ENCODE measurements at regions not wholly inside any gene's neighbourhood (a gene's known extent, or its start where the extent isn't known, plus 50 kb on each side); places are given as distances from the start of the nearest gene placed in this dataset.

DNA sequence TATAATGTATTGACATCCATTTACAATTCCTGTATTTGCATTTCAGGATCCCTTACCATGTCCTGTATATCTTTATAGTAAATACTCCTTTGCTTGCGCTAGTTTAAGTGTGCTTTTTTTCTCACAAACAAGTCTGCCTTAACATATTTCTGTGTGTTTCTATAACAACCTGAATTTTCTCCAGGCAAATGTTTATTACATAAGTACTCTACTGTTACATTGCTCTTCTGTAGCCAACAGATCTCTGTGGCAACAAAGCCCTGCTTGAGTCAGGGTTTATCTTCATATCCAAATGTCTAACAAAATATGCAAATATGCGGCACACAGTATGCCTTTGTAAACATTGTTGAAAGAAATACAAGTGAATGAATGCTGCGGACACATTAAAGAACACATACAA, 625.5 kb downstream of the TLL1 start:
- no peak for DNase-seq

DNA sequence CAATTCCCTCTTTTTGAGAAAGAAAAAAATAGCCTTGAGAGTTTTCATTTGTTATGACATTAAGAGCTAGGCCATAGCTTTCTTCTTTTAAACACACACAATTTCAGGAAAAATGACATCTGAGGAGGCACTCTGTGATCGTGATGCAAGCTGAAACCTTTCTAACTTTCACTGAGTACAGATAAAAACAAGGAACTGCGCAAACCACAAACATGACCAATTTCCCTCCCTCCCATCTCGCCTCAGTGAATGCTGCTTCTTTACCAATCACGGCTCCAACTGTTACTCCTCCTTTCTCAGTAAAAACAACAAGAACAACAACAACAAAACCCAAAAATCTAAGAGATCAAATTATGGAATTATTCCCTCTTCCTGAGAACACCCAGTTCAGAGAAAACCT, 626.8 kb downstream of the TLL1 start:
- DNase-seq = no peak

- DNase-seq = no peak
These were observed 628.9 kb downstream of the TLL1 start for GRCh38 chr4:166501941-166502382.

DNA sequence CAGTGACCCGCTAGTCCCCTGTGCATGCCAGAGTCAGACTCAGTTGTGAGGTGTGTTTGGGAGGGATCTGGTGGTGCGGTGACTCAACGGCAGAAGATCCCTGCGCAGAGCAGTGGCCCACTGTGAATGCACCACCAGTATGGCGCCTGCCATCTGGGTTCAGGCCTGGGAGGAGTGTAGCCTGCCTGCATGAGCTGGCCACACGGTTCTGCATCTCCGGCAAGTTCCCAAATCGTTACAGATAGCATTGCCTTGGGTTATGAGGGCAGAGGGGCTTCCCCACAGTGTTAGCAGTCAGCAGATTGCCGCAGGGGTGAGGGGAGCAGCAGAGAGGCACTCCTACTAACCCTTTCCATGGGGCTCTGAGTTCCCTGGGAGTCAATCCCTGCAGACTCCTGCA, 629.6 kb downstream of the TLL1 start:
- no peak for DNase-seq

DNA sequence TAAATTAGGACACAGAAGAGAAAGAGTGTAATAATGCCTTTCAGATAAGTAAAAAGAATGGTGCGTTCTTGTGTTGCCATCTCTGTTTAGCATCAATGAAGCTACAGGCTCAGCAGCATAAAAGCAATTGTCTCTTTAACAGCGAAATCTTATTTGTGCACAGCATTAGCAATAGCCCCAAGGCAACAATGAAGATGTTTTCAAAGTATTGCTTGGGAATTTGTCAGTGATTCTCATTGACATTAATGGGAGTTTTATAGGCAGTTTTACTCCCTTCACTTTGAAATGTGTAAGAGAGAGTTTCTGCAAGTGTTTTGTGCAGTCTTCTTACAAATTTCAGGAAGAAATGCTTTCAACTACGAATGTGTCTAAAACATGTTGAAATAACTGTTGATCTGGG, 633.0 kb downstream of the TLL1 start:
- DNase-seq = no peak

- no peak for DNase-seq
These were observed 639.2 kb downstream of the TLL1 start for GRCh38 chr4:166512267-166512666.

GRCh38 chr4:166518315-166518714, 645.3 kb downstream of the TLL1 start:
- DNase-seq = no peak

- no peak for DNase-seq
These were observed 645.7 kb downstream of the TLL1 start for GRCh38 chr4:166518776-166519175.

- DNase-seq = no peak
These were observed 646.7 kb downstream of the TLL1 start for GRCh38 chr4:166519774-166520173.

DNA sequence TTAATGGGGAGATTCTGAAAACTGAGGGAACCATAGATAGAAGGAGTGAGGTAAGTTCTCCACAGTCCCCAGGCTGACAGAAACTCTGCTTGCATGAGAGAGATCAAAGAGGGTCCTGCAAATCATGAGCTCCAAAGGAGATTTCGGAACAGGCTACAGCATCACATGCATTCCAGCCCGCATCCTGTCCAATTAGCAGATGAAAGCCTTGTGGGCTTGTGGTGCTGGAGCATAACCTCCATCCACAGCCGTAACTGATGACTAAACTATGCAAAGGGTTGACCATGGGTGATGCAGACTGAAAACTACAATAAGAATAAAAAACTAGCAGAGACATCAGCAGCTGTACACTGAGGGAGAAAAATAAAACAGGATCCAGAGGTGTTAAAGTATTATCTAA, 654.5 kb downstream of the TLL1 start:
- DNase-seq = no peak

DNA sequence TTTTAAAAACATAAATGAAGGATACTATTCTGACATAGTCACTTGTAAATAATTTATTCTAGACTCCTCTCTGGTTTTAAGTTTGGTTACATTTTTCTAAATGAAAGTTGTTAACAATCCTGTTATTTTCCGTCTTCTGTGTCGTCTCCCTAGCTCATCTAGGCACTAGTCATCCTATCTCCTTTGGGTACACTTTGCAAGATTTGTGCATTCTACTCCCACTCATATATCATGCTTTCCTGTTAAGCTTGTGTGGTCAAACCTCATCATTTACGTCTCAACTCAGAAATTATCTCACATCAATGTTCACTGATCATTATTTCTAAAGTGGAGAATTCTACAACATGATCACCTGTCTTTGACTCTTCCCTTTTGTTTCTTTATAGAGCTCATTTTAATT, 658.7 kb downstream of the TLL1 start:
- no peak for DNase-seq

DNA sequence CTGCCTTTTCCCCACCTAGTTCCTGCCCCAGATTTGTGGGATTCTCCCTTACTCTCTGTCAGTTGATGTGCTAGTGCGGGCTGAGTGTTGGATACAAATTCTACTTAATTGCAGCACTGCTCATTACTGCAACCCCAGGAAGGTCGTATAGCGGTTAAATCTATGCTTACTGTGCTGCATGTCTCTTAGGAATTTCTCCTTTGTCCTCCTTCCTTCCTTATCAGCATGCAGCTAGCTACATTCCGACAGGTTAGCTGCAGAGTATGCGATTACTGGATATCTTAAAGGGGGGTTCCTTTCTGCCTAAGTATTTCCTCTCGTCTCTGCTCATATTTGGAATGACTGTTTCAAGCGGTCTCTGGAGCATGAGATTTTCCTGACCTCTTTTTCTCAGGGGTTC, 662.8 kb downstream of the TLL1 start:
- DNase-seq = no peak

- DNase-seq = no peak
These were observed 665.5 kb downstream of the TLL1 start for GRCh38 chr4:166538491-166539005.

DNA sequence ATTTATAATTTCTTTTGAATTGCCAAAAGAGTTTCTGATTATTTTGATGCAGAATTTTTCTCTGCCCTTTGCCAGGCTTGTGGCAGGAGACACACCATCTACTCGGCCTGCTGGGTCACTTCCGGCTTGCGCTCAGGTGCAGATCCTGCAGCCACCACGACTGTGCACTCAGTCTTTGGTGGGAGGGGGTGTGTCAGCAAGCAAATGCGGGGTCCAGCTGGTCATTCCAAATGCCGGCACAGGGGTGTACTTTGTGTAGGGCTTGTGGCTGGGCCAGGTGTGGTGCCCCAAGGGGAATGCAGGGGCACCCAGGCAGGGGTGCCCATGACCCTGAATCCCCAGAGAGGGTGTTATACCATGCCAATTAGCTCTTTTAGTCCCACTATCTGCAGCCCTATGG, 673.0 kb downstream of the TLL1 start:
- no peak for DNase-seq

DNA sequence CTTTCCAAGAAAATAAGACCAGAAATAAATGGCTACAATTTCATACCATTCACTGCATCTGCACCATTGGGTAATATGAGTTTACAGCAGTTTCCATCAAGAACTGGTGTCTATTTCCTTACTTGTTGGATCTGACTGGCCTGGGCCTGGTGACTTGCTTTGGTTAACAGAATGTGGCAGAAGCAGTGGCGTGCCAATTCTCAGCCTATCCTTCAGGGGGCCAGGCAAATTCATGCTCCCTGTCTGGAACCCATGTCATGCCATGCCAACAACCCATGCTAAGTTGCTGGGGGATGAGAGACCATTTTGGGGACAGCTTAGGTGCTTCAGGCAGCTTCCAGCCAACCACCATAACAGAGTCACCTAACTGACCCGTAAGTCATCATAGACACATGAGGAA, 656.7 kb downstream of the SPOCK3 start:
- no peak for DNase-seq

GRCh38 chr4:166585491-166585890, 648.8 kb downstream of the SPOCK3 start:
- DNase-seq = no peak

GRCh38 chr4:166594326-166594946, 639.9 kb downstream of the SPOCK3 start:
- DNase-seq = peak in 1 of 5 experiments; percentile 6

DNA sequence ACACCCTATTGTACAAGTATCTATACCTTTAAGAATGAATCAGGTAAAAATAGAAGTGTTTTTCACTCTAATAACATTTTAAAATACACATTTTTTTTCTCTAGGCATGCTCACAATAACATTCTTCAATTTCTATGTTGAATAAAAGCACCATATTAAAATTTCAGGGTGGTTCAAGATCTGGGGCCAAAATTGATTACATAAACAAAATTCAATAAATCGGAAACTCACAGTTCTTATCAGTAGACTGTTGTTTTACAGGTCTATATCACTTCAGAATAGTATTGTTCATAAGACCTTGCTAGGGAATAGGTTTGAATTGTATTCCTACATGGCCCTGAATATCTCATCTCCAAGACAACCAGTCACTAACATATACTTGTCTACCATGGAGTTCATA, 634.0 kb downstream of the SPOCK3 start:
- no peak for DNase-seq

DNA sequence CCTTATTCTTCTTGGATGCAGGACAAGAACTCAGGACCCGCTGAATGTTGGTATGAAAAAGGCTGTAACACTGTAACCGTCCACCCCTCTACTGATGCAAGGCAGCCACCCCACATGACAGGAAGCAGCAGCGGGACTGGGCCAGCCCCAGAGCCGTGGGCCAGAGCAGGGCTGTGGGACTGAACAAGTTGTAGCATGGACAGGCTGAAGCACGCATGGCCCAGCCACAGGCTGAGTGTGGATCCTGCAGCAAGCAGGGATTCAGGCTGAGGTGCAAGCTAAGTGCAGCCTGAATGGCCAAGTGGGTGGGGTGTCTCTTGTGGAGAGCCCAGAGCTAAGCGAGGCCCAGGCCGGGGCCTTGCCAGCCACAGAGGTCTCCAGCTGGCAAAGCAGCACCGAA, 632.2 kb downstream of the SPOCK3 start:
- no peak for DNase-seq

GRCh38 chr4:166622425-166622977, 611.8 kb downstream of the SPOCK3 start:
- DNase-seq = no peak

- DNase-seq = no peak
These were observed 609.2 kb downstream of the SPOCK3 start for GRCh38 chr4:166625018-166625637.

DNA sequence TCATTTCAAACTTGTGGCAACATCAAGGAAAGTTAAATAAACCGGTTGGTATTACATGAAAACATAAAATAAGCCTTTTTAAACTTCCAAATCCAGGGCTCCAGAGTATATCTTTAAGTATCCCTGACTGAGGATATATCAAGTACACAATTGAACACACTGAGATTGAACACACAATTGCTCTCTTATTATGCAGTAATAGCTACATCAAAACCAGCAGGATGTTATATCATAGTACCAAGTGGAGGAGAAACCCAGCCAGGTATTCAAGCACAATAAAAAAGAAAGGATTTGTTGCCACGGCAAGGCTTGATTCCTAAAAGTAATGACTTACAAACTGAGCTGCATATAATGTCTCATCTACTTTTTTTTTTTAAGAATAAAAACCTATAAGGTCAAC, 605.8 kb downstream of the SPOCK3 start:
- no peak for DNase-seq

DNA sequence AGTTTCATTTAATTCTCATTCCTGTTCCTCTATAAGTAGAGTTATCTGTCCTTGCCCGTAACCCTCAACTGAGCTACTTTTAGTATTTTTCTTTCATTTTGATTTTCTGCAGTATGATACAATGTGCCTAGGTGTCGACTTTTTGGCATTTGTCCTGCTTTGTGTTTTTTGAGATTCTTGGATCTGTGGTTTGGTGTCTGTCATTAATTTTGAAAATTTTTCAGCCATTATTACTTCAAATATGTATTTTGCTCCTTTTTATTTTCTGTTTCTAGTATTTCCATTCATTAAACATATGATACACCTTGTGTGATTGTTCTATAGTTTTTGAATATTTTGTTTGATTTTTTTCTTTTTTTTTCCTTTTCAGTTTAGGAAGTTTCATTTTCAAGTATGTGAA, 598.9 kb downstream of the SPOCK3 start:
- DNase-seq = no peak

DNA sequence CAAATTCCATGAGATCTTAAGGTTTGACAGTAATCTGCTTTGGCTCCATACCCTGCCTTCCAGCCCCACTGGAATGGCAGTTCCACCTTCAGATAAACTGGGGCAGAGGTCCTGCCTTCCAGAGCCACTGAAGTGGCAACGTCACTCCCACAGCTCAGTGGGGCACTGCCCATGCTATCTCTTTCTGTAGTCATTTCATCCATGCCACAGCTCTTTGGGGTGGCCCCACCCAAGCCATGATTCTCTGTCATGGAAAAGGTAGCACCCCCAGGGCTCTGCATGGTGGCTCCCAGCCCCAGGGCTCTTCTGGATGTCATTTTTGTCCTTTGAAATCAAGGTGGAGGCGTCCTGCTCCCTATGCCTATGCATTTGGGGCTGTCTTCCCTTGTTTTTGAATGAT, 596.5 kb downstream of the SPOCK3 start:
- no peak for DNase-seq

Data from T-helper 2 cell (primary cell).